Neural crest cell (in vitro differentiated cells): ENCODE measurements at regions not wholly inside any gene's neighbourhood (a gene's known extent, or its start where the extent isn't known, plus 50 kb on each side); places are given as distances from the start of the nearest gene placed in this dataset.

Source experiments
- DNase-seq: peaks from one replicate; pipeline ENCODE4 v3.0.0; 2021; ENCODE audit warnings: low read depth, mixed read lengths, low spot score
- H3K27ac Mint-ChIP-seq: one replicate; pipeline ENCODE4 v1.8.0; 2021; ENCODE audit warnings: mild to moderate bottlenecking, mixed read lengths; ENCODE audit not compliant: unreplicated experiment
- H3K27me3 Mint-ChIP-seq: 2 replicates; pipeline ENCODE4 v1.8.0; 2021; ENCODE audit warnings: low read depth, mild to moderate bottlenecking, mixed read lengths
- H3K36me3 Mint-ChIP-seq: 2 replicates; pipeline ENCODE4 v1.8.0; 2021; ENCODE audit warnings: low read depth, mild to moderate bottlenecking, mixed read lengths
- H3K4me1 Mint-ChIP-seq: 2 replicates; pipeline ENCODE4 v1.8.0; 2021; ENCODE audit warnings: mixed read lengths
- H3K4me3 Mint-ChIP-seq: one replicate; pipeline ENCODE4 v1.8.0; 2021; ENCODE audit warnings: mild to moderate bottlenecking, mixed read lengths
- H3K9me3 Mint-ChIP-seq: 2 replicates; pipeline ENCODE4 v1.8.0; 2021; ENCODE audit warnings: mixed read lengths
- CTCF ChIP-seq: fragments of 200-600 bp; sonication (generic); conservative IDR thresholded peaks from 2 replicates; pipeline ENCODE4 v1.5.0; 2021; ENCODE audit warnings: antibody characterized with exemption, mild to moderate bottlenecking

- no peak for TF ChIP-seq CTCF
- H3K9me3 Mint-ChIP-seq, result peaks cover 2% of the 10 kb centered on the region
- H3K27me3 Mint-ChIP-seq, result peaks cover 21% of the 10 kb centered on the region
- no peaks in the 10 kb centered on the region for H3K4me1 Mint-ChIP-seq
- H3K36me3 Mint-ChIP-seq, result no peaks in the 10 kb centered on the region
- DNase-seq, result no peak
- H3K4me3 Mint-ChIP-seq, result no peak overlapping the region
- H3K27ac Mint-ChIP-seq, result no peak overlapping the region
Measured at GRCh38 chr2:41827354-41827971, 220.4 kb upstream of the PKDCC start.

GRCh38 chr2:41828052-41828643, 219.7 kb upstream of the PKDCC start:
- TF ChIP-seq CTCF, result no peak
- H3K9me3 Mint-ChIP-seq, result peaks cover 2% of the 10 kb centered on the region
- H3K4me3 Mint-ChIP-seq, result no peak overlapping the region
- no peak for DNase-seq
- H3K36me3 Mint-ChIP-seq, result no peaks in the 10 kb centered on the region
- H3K27ac Mint-ChIP-seq, result no peak overlapping the region
- H3K4me1 Mint-ChIP-seq, result no peaks in the 10 kb centered on the region
- peaks cover 27% of the 10 kb centered on the region for H3K27me3 Mint-ChIP-seq

- Mint-ChIP-seq H3K36me3 (no peaks in the 10 kb centered on the region), H3K27ac (no peak overlapping the region), H3K4me3 (no peak overlapping the region), H3K27me3 (peaks cover 26% of the 10 kb centered on the region), H3K4me1 (no peaks in the 10 kb centered on the region), H3K9me3 (no peaks in the 10 kb centered on the region)
- no peak for TF ChIP-seq CTCF
- DNase-seq, result no peak
Measured at GRCh38 chr2:41829052-41829451, 218.8 kb upstream of the PKDCC start.

DNA sequence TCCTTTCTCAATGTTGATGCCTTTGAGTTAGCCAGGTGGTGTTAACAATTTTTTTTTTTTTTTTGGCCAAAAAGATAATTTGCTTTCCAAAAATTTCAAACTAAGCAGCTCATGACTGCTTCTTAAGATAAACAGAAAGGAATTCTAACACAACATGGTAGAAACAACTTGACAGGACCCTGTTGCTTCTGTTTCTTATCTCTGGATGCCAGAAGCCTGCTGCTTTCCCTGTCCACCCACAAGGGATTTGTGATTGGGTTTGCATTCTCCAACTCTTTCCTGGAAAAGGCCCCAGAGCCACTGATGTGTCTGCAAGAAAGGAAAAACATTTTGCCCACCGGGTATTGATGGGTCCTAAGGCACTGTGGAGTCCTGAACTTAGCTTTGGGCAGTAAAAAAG, 217.2 kb upstream of the PKDCC start:
- Mint-ChIP-seq H3K27ac (no peak overlapping the region), H3K27me3 (peaks cover 40% of the 10 kb centered on the region), H3K9me3 (no peaks in the 10 kb centered on the region), H3K4me3 (no peak overlapping the region), H3K36me3 (no peaks in the 10 kb centered on the region), H3K4me1 (no peaks in the 10 kb centered on the region)
- no peak for DNase-seq
- TF ChIP-seq CTCF, result no peak

- Mint-ChIP-seq H3K27me3 (peaks cover 53% of the 10 kb centered on the region), H3K36me3 (no peaks in the 10 kb centered on the region), H3K27ac (no peak overlapping the region), H3K9me3 (no peaks in the 10 kb centered on the region), H3K4me1 (no peaks in the 10 kb centered on the region), H3K4me3 (no peak overlapping the region)
- no peak for TF ChIP-seq CTCF
- DNase-seq, result no peak
Measured at GRCh38 chr2:41832218-41832617, 215.6 kb upstream of the PKDCC start.
